GM12892 (cell line): ENCODE measurements at regions not wholly inside any gene's neighbourhood (a gene's known extent, or its start where the extent isn't known, plus 50 kb on each side); places are given as distances from the start of the nearest gene placed in this dataset.

ENCODE experiments used
- POLR2A ChIP-seq: IDR thresholded peaks from 2 replicates; pipeline ENCODE4 v1.6.1; 2011; ENCODE audit warnings: low read depth, low read length, control low read depth
- TAF1 ChIP-seq: IDR thresholded peaks from 2 replicates; pipeline ENCODE4 v1.6.1; 2011; ENCODE audit warnings: low read depth, mild to moderate bottlenecking, control low read depth, low read length, borderline replicate concordance

DNA sequence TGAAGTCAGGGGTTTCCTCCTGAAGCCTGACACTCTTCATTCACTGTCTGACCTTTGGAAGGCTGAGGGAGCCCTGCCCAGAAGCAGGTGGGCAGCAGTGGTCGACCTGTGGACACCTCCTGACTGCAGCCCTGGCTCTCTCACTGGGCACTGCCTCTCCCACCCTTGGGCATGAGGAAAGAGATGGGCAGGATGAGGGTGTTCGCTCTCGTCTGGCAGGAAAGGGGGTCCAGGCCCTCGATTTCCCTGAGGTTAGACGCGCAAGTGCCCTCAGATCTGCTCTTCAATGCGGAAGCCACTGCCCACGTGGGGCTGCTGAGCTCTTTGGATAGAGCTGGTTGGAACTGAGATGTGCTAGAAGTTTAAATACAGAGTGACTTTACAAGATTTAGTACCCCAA lies 171.9 kb downstream of the AHSP start:
- no peak for TF ChIP-seq POLR2A
- no peak for TF ChIP-seq TAF1
